SKM-1 (cell line): ENCODE measurements at regions not wholly inside any gene's neighbourhood (a gene's known extent, or its start where the extent isn't known, plus 50 kb on each side); places are given as distances from the start of the nearest gene placed in this dataset.

ENCODE experiments used
- DNase-seq: peaks from one replicate; lab custom pipeline; 2025; ENCODE audit not compliant: unreplicated experiment; lab: John Stamatoyannopoulos, UW

GRCh38 chr2:129762386-129763189 is 216.9 kb upstream of the RAB6C start:
- no peak for DNase-seq

GRCh38 chr2:129763190-129763846 is 216.1 kb upstream of the RAB6C start:
- no peak for DNase-seq

- no peak for DNase-seq
These were observed 215.5 kb upstream of the RAB6C start for GRCh38 chr2:129763966-129764365.

GRCh38 chr2:129764376-129765325 is 214.8 kb upstream of the RAB6C start:
- DNase-seq, result no peak

- no peak for DNase-seq
These were observed 214.2 kb upstream of the RAB6C start for GRCh38 chr2:129765326-129765677.

- no peak for DNase-seq
These were observed 213.7 kb upstream of the RAB6C start for GRCh38 chr2:129765678-129766351.

GRCh38 chr2:129766374-129766993 is 213.0 kb upstream of the RAB6C start:
- DNase-seq, result no peak

- no peak for DNase-seq
These were observed 212.0 kb upstream of the RAB6C start for GRCh38 chr2:129767346-129768035.

- no peak for DNase-seq
These were observed 211.5 kb upstream of the RAB6C start for GRCh38 chr2:129768036-129768386.

GRCh38 chr2:129768485-129769184 is 210.8 kb upstream of the RAB6C start:
- DNase-seq, result no peak

- DNase-seq, result no peak
These were observed 210.1 kb upstream of the RAB6C start for GRCh38 chr2:129769185-129769991.

- no peak for DNase-seq
These were observed 207.9 kb upstream of the RAB6C start for GRCh38 chr2:129771418-129772189.

GRCh38 chr2:129772190-129772579 is 207.3 kb upstream of the RAB6C start:
- DNase-seq, result no peak

GRCh38 chr2:129775952-129776653 is 203.4 kb upstream of the RAB6C start:
- no peak for DNase-seq

GRCh38 chr2:129777146-129777545 is 202.3 kb upstream of the RAB6C start:
- DNase-seq, result no peak

GRCh38 chr2:129777762-129778583 is 201.5 kb upstream of the RAB6C start:
- no peak for DNase-seq

- DNase-seq, result no peak
These were observed 200.9 kb upstream of the RAB6C start for GRCh38 chr2:129778584-129778877.
